ENCODE measurements at regions not wholly inside any gene's neighbourhood (a gene's known extent, or its start where the extent isn't known, plus 50 kb on each side); places are given as distances from the start of the nearest gene placed in this dataset.
"Not testable (repeated sequence)": the region's sequence is repeated elsewhere in the genome, so short reads cannot be mapped to it uniquely, and the experiment has no call there.

GRCh38 chr3:69647081-69647480 is 92.2 kb upstream of the MITF start:
- DNase-seq = no peak

- no peak for DNase-seq
These were observed 92.8 kb upstream of the MITF start for GRCh38 chr3:69646287-69647067.

DNA sequence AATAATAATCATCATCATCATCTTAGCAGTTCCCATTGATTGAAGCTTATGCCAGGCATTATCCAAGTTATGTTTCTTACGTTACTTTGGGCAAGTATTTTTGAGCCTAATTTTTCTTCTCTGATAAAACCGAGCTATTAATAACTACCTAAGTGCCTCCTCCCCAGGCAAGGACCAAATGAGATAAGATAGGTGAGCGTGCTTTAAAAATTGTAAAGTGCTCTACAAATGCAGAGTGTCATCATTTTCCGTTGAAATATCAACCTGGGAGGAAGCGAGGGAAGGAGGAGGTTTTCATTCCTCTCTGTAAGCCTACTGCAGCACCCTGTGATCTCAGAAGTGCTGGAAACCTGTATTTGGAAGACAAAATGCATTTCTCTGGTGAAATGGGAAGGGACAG is 96.7 kb upstream of the MITF start:
- DNase-seq = no peak

GRCh38 chr3:69639851-69640250 is 99.4 kb upstream of the MITF start:
- DNase-seq = no peak

- DNase-seq = no peak
These were observed 110.3 kb upstream of the MITF start for GRCh38 chr3:69628951-69629350.

GRCh38 chr3:69613286-69613685 is 126.0 kb upstream of the MITF start:
- DNase-seq = no peak

DNA sequence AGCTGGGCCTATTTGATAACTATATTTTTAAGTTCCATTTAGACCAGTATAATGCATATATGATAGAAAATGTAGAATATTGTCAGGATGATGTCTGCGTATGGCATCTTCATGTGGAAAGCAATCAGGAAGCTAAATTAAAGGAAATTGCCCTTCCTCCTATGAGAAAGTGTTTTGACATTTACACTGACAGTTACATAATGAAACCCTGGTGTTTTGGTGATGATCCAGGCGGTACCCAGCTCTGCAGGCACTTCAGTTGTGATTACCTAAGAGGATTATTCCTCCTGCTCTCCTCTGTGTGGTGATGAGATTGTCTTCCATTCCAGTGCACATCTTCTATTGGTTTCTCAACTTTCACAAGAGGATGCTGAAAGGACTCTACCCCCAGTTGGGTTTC is 126.5 kb upstream of the MITF start:
- DNase-seq = no peak

- DNase-seq = not testable (repeated sequence)
These were observed 129.7 kb upstream of the MITF start for GRCh38 chr3:69609566-69609965.

GRCh38 chr3:69607466-69608305 is 131.6 kb upstream of the MITF start:
- DNase-seq = no peak

DNA sequence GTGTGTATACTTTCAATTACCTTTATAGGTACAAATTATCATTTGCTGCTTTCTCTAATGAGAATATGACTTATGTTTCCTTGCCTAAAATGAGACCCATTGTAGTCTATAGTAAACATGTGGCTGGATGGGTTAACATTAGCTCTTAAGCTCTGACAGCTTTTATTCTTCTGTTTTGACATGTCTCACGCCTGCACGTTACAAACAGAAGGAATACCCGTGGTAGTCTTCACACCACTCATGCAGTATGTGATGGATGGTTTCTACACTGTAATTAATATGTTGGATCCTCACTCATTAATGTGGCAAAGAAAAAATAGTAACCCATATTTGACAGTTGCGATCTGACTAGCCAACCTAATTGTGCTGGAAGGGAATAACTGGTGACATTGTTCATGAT is 133.4 kb upstream of the MITF start:
- no peak for DNase-seq

DNA sequence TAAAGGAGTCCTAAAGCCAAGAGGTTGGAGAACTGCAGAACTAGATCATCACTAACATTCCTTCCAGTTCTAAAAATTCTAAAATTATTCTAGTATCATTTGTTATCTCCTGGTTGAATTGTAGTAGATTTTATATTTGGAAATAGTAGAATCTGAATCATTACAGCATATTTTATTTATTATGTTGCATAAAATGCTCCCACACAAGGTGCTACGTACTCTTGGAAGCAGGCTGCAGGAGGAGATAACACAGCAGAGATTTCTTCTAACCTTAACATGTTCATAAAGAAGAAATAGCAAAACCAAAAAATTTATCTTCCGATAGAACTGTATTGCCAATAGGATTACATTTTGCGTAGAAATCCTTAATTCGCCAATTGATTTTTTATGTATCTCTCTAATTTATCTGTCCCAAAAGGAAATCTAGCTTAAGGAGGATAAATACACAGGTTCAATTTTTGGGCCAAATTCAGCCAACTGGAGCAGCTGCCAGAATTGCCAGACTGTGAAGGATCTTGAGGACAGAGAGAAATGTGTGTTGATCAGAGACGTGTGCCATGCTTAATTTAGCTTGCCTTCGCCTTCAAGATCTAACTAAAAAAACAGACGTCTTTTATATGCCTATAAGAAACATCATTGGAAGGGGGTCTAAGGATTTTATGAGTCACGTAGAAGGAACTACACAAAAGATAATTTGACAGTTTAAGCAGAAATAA is 134.4 kb upstream of the MITF start:
- no peak for DNase-seq

DNA sequence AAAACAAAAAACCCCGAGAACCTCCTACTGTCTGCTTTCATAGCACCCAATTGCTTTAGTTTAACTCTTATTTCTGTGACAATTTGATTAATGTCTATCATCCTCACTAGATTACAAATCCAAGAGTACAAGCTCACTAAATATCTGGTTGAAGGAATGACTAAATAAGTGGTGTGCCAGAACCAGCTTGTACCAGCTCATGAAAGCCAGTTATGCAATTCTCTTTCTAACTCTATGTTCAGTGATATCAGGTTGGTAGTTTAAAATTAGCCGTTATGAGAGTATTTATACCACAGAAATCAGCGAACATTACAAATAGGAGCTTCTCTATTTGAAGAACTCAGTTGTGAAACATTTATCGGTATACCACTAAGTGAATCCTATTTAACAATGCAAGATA is 137.2 kb upstream of the MITF start:
- DNase-seq = no peak

DNA sequence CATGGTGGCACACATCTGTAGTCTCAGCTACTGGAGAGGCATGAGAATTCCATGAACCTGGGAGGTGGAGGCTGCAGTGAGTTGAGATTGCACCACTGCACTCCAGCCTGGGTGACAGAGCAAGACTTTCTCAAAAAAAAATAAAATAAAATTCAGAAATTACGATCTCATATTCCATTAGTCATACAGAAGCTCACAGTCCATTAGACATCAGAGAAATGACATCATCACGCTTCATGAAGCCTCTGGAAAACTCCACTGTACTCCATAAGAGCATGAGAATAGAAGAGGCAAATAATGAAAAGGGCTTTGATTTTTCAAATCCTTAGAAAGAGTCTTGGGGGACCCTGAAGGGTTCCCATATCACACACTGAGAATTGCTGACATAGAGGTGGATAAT is 145.0 kb upstream of the MITF start:
- DNase-seq = no peak

DNA sequence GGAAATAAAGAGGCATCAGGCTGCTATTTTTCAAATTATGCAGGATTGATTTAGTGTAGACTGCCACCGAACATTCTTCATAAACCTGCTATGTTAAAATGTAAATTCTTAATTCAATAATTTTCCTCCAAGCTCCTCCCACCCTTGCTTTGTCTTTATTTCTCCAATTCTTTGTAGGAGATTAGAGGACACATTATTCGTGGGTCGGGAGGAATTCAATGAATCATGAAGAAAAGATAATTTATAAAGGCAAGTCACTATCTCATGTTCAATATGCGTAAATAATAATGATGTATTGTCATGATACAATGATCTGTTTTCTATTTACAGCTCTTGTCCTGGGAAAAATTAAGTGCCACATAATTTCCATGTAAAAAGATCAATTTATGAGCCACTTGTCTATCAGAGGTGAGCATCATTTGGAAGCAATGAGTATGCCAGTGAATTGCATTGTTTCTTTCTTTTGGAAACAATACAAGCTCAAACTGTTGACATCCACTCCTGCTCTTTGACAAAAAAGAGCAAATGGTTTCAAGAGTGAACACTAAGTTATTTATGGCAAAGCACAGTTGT is 148.0 kb upstream of the MITF start:
- no peak for DNase-seq

DNA sequence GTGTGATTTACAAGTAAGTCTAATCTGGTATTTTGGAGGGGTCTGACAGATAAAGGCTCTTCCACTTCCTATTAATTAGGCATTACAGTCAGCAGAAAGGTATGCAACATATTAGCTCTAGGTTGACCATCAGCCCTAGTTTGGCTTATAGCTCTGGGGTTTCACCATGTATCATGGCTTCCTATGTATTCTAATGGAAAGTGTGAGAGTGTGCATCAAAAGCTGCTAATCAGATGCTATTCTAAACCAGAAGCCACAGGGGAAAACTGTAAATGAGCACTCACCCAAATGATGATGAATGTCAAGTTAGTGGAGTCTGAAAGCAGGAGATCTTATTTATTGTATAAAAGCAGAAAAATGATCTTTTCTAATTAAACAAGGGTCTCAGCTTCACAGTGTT is 149.2 kb upstream of the MITF start:
- DNase-seq = no peak

DNA sequence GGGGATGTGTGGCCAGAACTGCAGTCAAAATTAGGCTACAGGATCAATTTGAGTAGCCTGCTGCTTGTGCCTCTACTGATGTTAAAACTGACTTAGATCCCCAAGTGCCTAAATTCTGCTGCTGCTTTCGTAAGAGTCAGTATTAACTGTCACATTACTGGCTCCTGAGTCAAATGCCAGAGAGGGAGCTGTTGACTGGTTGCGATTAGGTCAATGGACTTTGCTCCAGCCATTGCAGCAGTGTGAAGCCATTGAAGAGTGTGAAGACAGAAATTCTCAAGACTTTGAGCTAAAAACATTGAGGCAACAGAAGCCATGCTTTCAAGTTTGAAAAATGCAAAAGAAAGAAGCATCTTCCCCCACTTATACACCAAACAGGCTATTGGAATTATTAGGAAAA is 151.1 kb upstream of the MITF start:
- no peak for DNase-seq

DNA sequence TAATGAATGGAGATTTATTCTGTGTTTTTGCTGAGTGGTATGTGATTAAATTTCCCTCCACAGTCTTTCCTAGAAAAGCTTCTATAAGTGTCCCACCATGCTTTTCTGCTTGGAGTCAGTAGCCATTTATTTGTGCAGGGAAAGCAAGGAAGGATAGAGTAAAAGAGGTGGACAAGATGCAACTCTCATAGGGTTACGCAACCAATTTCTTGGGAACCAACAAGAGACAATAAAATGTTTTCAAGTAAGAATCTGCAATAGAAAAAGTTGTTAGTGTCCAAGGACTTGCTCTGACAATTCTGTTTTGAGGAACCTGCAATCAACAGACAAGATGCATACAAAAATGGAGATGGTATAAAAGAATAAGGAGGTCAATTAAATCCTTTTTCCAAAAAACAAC is 153.8 kb upstream of the MITF start:
- DNase-seq = no peak

DNA sequence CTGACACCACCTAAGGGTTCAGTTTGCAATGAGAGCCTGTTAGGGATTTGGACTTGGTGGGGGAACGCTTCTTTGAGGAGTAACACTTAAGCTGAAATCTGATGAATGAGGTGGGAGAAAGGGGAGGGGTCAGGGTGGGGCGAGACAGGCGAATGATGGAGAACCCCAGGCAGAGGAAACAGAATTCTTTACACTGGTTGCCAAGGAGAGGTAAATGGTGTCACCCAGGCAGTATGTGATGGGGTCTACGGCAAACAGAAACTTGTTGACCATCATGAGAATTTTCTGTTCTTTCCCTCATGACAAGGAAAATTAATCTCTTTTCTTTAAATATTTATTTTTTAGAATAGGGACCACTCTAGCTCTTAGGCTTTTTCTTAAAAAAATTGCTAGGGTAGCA is 157.2 kb upstream of the MITF start:
- DNase-seq = no peak

GRCh38 chr3:69579306-69580041 is 159.8 kb upstream of the MITF start:
- no peak for DNase-seq

GRCh38 chr3:69569520-69569919 is 169.7 kb upstream of the MITF start:
- DNase-seq = no peak

DNA sequence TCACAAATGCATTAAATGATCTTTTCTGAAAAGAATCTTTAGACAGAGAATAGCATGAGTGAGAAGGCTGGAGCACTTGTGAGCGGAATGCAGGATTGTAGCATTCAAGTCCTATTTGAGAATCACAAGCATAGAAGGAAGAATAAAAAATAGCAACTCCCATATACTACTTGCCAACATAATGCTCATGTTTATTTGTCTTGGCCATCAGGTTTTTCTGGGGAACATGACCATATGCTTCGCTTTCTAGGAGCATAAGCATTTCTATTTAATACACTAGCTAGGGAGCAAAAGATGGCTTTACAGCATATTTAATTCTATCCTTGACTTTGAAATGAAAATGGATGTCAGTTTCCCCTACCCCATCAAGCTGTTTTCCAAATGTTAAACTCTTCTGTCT is 170.3 kb upstream of the MITF start:
- DNase-seq = no peak

DNA sequence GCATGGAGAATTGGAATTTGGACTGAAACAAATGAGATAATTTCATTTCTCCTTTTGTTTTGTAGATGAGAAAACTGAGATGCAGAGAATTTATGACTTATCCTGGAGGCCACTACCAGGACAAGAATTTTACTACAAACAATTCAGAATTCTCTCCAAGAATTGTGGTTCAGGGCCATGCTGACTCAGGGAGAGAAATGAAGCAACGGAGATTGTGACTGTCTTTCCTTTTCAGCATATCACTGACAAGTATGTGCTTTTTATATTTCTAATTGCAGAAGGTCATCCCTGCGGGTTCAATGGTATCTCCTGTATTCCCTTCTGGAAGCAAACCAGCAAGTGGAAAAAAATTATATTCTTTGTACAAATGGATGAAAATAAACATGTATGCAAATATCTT is 170.8 kb upstream of the MITF start:
- DNase-seq = no peak

GRCh38 chr3:69567710-69568052 is 171.6 kb upstream of the MITF start:
- DNase-seq = no peak

Data from NCI-H1048 (cell line).